ENCODE measurements at regions not wholly inside any gene's neighbourhood (a gene's known extent, or its start where the extent isn't known, plus 50 kb on each side); places are given as distances from the start of the nearest gene placed in this dataset.
"Not testable (repeated sequence)": the region's sequence is repeated elsewhere in the genome, so short reads cannot be mapped to it uniquely, and the experiment has no call there.

DNA sequence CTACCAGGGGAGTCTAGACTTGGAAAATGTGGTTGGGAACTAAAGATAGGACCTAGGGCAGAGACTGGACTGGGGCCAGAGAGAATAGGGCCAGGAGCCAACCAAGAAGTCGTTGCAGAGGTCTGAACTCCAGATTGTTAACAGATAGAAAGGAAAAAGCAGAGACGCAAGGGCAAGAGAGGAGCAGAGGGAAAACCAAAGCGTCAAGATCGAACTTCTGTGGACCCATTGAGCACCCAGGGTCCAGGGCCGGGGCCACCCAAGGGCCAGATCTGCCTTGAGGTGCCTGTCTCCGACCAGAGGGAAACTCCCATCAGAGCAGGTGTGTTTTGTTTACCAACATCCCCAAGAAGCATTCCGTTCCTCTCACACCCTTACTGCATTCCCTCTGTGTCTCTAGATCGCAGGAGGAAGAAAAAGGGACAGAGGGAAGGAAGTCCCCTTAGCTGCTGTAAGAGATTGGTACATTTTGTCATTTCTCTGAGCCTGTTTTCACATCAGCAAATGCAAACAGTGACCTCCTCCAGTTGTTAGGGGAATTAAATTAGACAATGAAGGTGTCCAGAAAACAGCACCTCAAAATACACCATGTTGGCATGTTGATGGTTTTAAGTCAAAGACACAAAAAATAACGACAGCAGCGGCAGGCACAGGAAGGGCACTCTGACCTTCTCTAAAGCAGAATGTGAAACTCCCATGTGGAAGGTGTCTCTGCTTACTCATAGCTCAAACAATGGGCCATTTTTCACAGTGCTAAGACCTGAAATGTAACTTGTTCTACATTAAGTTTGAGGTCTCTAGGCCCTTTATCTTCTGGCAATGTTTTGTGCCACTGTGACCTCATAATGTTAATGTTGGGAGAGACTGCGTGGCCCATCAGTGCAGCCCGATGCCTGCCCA lies 105.8 kb upstream of the RAB4A start:
- Mint-ChIP-seq H3K4me3 (no peak overlapping the region), H3K27ac (no peak overlapping the region), H3K9me3 (ENCODE audit: insufficient read depth) (no peaks in the 10 kb centered on the region), H3K27me3 (ENCODE audit: low read depth) (peaks cover 9% of the 10 kb centered on the region), H3K36me3 (ENCODE audit: low read depth) (no peaks in the 10 kb centered on the region), H3K4me1 (ENCODE audit: low read depth) (no peaks in the 10 kb centered on the region)
- ATAC-seq = no peak
- ChIA-PET POLR2A (no interaction called here), CTCF (interaction anchor here (0.7 kb wide), 1 partner anchor 62 kb away, joined by 3 read pairs; no protein-coding TSS in a partner anchor)
- DNase-seq = no peak

DNA sequence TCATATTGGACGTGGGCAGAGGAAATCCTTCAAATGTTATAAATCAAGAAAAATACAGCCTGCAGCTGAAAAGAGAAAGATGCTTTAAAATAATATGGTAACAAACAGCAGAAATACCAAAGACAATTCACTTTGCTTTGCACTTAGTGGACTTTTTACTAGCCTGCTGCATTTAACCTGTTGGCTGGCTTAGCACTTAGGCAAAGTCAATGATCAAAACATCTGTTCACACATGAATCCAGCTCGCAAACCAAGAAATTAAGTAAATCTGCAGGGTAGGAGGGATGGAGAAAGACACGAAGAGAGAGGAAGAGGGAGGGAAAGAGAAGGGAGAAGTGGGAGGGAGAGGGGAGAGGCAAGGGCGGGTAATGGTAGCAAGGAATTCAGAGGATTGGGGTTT lies 103.6 kb upstream of the RAB4A start:
- ATAC-seq (no peak), DNase-seq (no peak)
- Mint-ChIP-seq H3K9me3 (ENCODE audit: insufficient read depth) (no peaks in the 10 kb centered on the region), H3K4me3 (no peak overlapping the region), H3K27ac (no peak overlapping the region), H3K27me3 (ENCODE audit: low read depth) (peaks cover 9% of the 10 kb centered on the region), H3K36me3 (ENCODE audit: low read depth) (no peaks in the 10 kb centered on the region), H3K4me1 (ENCODE audit: low read depth) (no peaks in the 10 kb centered on the region)
- ChIA-PET POLR2A (interaction anchor here (1.5 kb wide), 1 partner anchor 32 kb away, joined by 3 read pairs; no protein-coding TSS in a partner anchor), CTCF (interaction anchor here (1.2 kb wide), 1 partner anchor 14 kb away, joined by 3 read pairs; no protein-coding TSS in a partner anchor)

DNA sequence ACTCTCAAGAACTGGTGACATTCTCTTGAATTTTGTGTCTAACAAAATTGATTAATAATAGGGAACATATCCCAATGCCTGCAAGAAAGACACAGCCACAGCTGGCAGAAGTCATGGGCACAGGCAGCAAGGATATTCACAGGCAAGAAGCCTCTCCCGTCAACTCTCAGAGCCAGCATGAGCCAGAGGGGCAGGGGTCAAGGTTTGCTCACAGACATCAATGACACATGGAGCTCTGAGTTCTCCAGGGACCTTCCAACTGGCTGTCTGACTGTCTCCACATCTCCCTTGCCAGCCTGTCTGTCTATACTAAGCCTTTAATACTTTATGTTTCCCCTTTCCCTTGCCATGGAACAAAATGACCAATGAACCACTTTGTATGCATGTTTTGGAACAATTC lies 101.5 kb upstream of the RAB4A start:
- ATAC-seq = no peak
- H3K27me3 Mint-ChIP-seq (ENCODE audit: low read depth) = peaks cover 11% of the 10 kb centered on the region
- no peak overlapping the region for H3K27ac Mint-ChIP-seq
- ChIA-PET CTCF (interaction anchor here (1.8 kb wide), 1 partner anchor 58 kb away, joined by 7 read pairs; no protein-coding TSS in a partner anchor), POLR2A (no interaction called here)
- no peak overlapping the region for H3K4me3 Mint-ChIP-seq
- no peaks in the 10 kb centered on the region for H3K9me3 Mint-ChIP-seq (ENCODE audit: insufficient read depth)
- DNase-seq = no peak
- H3K4me1 Mint-ChIP-seq (ENCODE audit: low read depth) = no peaks in the 10 kb centered on the region
- no peaks in the 10 kb centered on the region for H3K36me3 Mint-ChIP-seq (ENCODE audit: low read depth)

DNA sequence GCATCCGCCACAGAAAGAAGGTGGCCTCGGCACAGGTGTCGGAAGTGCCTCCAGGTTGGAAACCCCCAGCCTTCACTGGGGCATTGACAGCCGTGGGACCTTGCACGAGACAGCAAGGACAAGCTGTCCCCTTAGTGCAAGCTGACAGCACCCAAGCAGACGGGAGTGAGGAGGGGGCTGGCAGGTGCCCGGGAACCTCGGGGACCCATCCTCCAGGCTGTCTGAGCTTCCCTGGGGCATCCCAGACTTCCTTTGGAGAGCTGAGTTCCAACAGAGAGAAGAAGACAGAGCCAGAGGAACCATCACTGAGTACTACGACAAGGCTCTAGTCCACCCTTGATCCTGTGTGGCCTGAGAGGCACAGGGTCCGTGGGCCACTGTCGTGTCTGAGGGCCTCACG lies 100.6 kb upstream of the RAB4A start:
- ChIA-PET CTCF (interaction anchor here (1.8 kb wide), 1 partner anchor 57 kb away, joined by 7 read pairs; no protein-coding TSS in a partner anchor), POLR2A (no interaction called here)
- H3K36me3 Mint-ChIP-seq (ENCODE audit: low read depth) = no peaks in the 10 kb centered on the region
- H3K27ac Mint-ChIP-seq = no peak overlapping the region
- H3K4me1 Mint-ChIP-seq (ENCODE audit: low read depth) = no peaks in the 10 kb centered on the region
- H3K9me3 Mint-ChIP-seq (ENCODE audit: insufficient read depth) = no peaks in the 10 kb centered on the region
- no peak overlapping the region for H3K4me3 Mint-ChIP-seq
- no peak for DNase-seq
- peaks cover 9% of the 10 kb centered on the region for H3K27me3 Mint-ChIP-seq (ENCODE audit: low read depth)
- ATAC-seq = no peak

DNA sequence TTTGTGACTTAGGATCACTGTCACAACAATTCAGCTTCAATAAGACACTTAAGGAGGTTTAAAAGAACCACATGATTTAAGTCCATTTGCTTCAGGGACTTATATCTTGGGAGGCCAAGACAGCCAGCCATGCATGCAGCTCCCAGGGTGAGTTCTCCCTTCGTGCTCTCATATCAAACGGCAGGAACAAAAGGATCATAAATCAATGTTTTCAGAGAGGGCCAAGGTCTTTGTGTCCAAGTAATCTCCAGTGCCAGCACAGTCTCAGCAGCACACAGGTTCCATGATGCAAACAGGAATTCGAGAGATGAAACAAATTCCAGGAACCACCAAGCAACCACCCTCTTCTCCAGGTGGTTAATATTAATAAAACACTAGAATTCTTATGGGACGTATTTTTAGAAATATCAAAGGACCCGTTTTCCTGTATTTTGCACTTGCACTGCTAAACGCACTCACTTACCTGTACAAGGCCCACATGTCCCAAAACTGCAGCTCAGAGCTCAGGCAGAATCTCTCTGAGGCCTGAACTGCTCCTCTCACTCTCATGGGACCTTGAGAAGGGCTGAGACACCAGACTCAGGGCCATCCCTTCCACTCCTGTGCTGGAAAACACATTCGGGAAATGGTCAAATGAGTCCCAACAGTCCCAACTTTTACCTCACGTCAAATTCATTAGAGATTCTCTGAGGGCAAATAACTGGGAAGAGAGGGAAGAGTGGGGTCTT lies 100.0 kb upstream of the RAB4A start:
- Mint-ChIP-seq H3K4me3 (no peak overlapping the region), H3K27ac (no peak overlapping the region), H3K36me3 (ENCODE audit: low read depth) (no peaks in the 10 kb centered on the region), H3K9me3 (ENCODE audit: insufficient read depth) (no peaks in the 10 kb centered on the region), H3K4me1 (ENCODE audit: low read depth) (no peaks in the 10 kb centered on the region), H3K27me3 (ENCODE audit: low read depth) (peaks cover 9% of the 10 kb centered on the region)
- POLR2A ChIA-PET = no interaction called here
- ATAC-seq = no peak
- CTCF ChIA-PET = interaction anchor here (1.8 kb wide), 1 partner anchor 57 kb away, joined by 7 read pairs; no protein-coding TSS in a partner anchor
- no peak for DNase-seq

DNA sequence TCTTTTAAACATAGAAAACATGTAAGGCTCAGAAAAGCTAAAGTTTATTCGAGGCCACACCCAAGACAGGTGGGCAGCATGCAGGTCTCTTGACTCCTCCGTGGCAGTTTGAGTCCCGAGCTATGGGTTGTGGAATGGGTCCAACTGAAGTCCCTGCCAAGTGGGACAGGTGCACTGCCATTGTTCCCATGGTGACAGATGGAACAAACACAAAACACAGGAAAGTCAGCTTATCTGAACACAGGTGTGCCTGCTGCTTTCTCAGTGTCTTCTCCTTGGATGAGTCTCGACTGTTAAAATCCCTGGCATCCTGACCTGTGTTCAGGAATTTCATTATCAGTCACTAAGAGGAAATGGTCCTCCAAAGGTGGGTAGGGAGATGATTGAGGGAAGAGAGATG lies 99.0 kb upstream of the RAB4A start:
- no peak for DNase-seq
- Mint-ChIP-seq H3K36me3 (ENCODE audit: low read depth) (no peaks in the 10 kb centered on the region), H3K4me1 (ENCODE audit: low read depth) (no peaks in the 10 kb centered on the region), H3K27ac (no peak overlapping the region), H3K4me3 (no peak overlapping the region), H3K27me3 (ENCODE audit: low read depth) (peaks cover 8% of the 10 kb centered on the region), H3K9me3 (ENCODE audit: insufficient read depth) (no peaks in the 10 kb centered on the region)
- ChIA-PET CTCF (no interaction called here), POLR2A (no interaction called here)
- no peak for ATAC-seq

DNA sequence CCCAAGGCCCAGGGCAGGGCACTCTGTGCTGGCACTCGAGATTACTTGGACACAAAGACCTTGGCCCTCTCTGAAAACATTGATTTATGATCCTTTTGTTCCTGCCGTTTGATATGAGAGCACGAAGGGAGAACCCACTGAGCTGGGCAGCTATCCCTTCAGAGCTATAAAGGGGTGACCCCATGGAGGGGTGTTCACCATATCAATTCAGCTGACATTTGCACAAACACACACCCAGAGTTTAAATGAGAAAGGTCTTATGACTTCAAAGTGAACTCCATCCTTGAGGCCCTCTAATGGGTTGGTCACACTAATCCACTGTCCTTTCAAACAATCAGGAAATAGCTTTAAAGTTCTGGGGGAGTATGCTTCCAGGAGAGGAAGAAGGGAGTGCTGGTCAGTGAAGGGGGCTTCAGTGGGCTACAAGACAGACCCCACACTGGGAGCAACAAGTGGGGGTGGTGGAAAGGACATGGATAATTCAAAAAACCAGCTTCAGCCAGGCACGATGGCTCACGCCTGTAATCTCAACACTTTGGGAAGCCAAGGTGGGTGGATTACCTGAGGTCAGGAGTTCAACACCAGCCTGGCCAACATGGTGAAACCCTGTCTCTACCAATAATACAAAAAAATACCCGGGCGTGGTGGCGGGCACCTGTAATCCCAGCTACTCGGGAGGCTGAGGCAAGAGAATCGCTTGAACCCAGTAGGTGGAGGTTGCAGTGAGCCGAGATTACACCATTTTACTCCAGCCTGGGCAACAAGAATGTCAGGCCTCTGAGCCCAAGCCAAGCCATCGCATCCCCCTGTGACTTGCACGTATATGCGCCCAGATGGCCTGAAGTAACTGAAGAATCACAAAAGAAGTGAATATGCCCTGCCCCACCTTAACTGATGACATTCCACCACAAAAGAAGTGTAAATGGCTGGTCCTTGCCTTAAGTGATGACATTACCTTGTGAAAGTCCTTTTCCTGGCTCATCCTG lies 97.1 kb upstream of the RAB4A start:
- H3K27ac Mint-ChIP-seq; H3K27me3 Mint-ChIP-seq (ENCODE audit: low read depth); H3K9me3 Mint-ChIP-seq (ENCODE audit: insufficient read depth); ATAC-seq; H3K4me3 Mint-ChIP-seq; H3K4me1 Mint-ChIP-seq (ENCODE audit: low read depth); DNase-seq; POLR2A ChIA-PET; H3K36me3 Mint-ChIP-seq (ENCODE audit: low read depth): not testable (repeated sequence)
- CTCF ChIA-PET = interaction anchor here (0.6 kb wide), 1 partner anchor 1592 kb away, joined by 3 read pairs; no protein-coding TSS in a partner anchor

DNA sequence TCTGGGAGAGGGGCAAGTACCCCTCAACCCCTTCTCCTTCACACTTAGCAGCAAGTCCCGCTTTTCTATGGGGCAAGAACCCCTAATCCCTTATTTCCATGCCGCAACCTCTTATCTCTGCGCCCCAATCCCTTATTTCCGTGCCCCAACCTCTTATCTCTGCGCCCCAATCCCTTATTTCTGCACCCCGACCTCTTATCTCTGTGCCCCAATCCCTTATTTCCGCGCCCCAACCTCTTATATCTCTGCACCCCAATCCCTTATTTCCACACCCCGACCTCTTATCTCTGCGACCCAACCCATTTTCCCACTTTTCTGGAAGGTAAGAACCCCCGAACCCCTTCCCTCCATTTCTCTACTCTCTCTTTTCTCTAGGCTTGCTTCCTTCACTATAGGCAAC lies 95.6 kb upstream of the RAB4A start:
- ATAC-seq; CTCF ChIA-PET; H3K27ac Mint-ChIP-seq; H3K36me3 Mint-ChIP-seq (ENCODE audit: low read depth); H3K27me3 Mint-ChIP-seq (ENCODE audit: low read depth); H3K4me1 Mint-ChIP-seq (ENCODE audit: low read depth); POLR2A ChIA-PET; H3K9me3 Mint-ChIP-seq (ENCODE audit: insufficient read depth); H3K4me3 Mint-ChIP-seq; DNase-seq: not testable (repeated sequence)

DNA sequence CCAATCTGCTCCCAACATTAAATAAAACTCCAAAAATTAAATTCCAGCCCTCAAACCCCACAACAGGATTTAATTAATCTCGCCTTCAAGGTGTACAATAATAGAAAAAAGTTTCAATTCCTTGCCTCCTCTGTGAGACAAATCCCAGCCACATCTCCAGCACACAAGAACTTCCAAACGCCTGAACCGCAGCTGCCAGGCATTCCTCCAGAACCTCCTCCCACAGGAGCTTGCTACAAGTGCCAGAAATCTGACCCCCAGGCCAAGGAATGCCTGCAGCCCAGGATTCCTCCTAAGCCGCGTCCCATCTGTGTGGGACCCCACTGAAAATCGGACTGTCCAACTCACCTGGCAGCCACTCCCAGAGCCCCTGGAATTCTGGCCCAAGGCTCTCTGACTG lies 94.5 kb upstream of the RAB4A start:
- H3K27ac Mint-ChIP-seq; H3K9me3 Mint-ChIP-seq (ENCODE audit: insufficient read depth); POLR2A ChIA-PET; ATAC-seq; DNase-seq; H3K4me1 Mint-ChIP-seq (ENCODE audit: low read depth); CTCF ChIA-PET; H3K4me3 Mint-ChIP-seq; H3K36me3 Mint-ChIP-seq (ENCODE audit: low read depth); H3K27me3 Mint-ChIP-seq (ENCODE audit: low read depth): not testable (repeated sequence)

DNA sequence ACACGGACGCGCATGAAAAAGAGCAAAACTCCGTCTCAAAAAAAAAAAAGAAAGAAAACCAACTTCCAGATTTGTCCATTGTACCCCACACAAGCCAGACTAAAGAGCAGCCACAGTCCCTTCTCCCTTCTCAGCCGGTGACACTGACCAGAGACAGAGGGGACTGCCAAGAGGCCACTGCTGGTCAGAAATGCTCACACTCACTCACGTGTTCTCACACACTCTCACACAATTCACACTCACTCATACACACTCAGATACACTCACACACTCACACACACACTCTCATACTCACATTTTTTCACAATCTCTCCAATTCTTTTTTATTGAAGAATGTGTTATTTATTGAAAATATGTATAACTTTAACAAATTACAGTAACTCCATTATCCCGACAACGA lies 90.8 kb upstream of the RAB4A start:
- POLR2A ChIA-PET = no interaction called here

DNA sequence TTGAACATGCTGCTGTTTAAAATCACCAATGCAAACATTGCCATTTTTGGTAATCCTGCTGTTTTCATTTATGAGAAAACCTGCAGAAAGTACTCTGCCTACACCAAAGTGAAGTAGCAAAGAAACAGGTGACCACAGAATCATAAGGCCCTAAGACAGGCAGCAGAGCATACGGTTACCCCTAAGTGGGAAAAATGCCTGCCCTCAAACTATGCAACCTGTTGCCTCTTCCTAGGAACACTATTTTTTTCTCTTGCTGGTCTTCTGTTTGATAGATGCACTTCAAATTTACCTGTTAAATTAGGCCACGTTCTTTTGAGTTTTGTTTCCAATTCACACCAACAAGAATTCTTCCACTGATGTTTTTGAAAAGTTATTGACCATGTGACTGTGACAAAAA lies 89.5 kb upstream of the RAB4A start:
- no peak for DNase-seq
- Mint-ChIP-seq H3K36me3 (ENCODE audit: low read depth) (no peaks in the 10 kb centered on the region), H3K4me1 (ENCODE audit: low read depth) (peaks cover 9% of the 10 kb centered on the region), H3K27ac (no peak overlapping the region), H3K4me3 (no peak overlapping the region), H3K27me3 (ENCODE audit: low read depth) (no peaks in the 10 kb centered on the region), H3K9me3 (ENCODE audit: insufficient read depth) (no peaks in the 10 kb centered on the region)
- ChIA-PET POLR2A (no interaction called here), CTCF (no interaction called here)
- no peak for ATAC-seq

More for the DNA sequence above, 90.8 kb upstream of the RAB4A start:
- Mint-ChIP-seq H3K4me1 (ENCODE audit: low read depth) (no peaks in the 10 kb centered on the region), H3K27me3 (ENCODE audit: low read depth) (peaks cover 2% of the 10 kb centered on the region), H3K36me3 (ENCODE audit: low read depth) (no peaks in the 10 kb centered on the region), H3K27ac (no peak overlapping the region), H3K9me3 (ENCODE audit: insufficient read depth) (no peaks in the 10 kb centered on the region), H3K4me3 (no peak overlapping the region)
- DNase-seq (no peak), ATAC-seq (no peak)
- CTCF ChIA-PET = no interaction called here
